GM18507 (cell line): ENCODE measurements at regions not wholly inside any gene's neighbourhood (a gene's known extent, or its start where the extent isn't known, plus 50 kb on each side); places are given as distances from the start of the nearest gene placed in this dataset.
"Not testable (repeated sequence)": the region's sequence is repeated elsewhere in the genome, so short reads cannot be mapped to it uniquely, and the experiment has no call there.

Experiments used
- DNase-seq: peaks from one replicate; pipeline ENCODE4 v3.0.0; 2011; ENCODE audit warnings: low read depth; ENCODE audit not compliant: insufficient read length; ENCODE audit errors: extremely low spot score
- FAIRE-seq: peaks from 2 replicates; lab custom pipeline; 2011; peaks lifted over from hg19 to GRCh38; lab: Jason Lieb, UNC

DNA sequence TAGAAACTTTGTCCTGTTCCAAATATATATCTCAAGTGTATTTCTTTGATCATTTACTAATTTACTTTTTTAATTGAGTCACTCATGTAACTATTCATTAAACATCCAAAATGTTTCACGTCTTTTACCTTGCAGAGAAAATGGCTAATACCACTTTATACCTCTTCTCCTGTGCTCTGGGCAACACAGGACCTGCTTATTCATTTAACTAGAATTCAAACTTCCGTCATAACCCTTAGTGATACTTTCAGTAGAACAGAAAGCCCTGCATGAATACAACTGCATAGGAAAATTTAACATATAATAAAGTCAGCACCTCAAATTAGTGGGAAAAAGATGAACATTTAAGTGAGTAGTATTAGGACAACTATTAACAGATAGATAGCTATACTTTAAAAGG lies 205.2 kb downstream of the MREG start:
- FAIRE-seq (no peak), DNase-seq (no peak)

DNA sequence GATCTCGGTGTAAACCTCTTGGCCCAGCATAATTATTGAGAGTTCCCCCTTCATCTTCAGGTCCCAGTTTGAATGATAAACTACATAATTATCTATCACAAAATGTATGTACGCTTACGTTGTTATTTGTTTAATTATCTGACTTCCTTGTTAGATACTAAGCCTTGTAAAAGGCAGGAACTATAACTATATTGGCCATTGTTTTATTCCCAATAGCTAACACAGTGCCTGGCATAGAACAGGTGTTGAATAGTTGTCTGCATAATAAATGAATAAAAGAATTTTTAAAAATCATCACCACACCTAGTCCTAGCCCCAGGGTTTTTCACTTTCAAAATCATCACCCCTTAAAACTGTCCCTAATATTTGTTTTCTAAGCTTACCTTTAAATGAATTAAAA lies 207.9 kb downstream of the MREG start:
- FAIRE-seq = no peak
- DNase-seq = no peak

DNA sequence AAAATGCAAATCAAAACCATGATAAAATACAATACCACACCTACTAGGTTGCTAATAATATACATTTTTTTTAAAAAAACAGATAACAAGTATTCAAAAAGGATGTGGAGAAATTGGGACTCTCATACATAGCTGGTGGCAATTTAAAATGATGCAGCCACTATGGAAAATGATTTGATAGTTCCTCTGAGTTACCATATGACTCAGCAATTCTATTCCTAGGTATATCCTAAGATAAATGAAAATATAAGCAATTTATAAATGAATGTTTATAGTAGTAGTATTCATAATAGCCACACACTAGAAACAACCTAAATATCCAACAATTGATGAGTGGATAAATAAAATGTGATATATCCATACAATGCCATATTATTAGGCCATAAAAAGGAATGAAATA lies 210.2 kb downstream of the MREG start:
- FAIRE-seq (no peak), DNase-seq (no peak)

GRCh38 chr2:215799194-215799593 lies 214.2 kb downstream of the MREG start:
- DNase-seq (no peak), FAIRE-seq (no peak)

GRCh38 chr2:215797676-215798075 lies 215.7 kb downstream of the MREG start:
- FAIRE-seq (no peak), DNase-seq (no peak)

DNA sequence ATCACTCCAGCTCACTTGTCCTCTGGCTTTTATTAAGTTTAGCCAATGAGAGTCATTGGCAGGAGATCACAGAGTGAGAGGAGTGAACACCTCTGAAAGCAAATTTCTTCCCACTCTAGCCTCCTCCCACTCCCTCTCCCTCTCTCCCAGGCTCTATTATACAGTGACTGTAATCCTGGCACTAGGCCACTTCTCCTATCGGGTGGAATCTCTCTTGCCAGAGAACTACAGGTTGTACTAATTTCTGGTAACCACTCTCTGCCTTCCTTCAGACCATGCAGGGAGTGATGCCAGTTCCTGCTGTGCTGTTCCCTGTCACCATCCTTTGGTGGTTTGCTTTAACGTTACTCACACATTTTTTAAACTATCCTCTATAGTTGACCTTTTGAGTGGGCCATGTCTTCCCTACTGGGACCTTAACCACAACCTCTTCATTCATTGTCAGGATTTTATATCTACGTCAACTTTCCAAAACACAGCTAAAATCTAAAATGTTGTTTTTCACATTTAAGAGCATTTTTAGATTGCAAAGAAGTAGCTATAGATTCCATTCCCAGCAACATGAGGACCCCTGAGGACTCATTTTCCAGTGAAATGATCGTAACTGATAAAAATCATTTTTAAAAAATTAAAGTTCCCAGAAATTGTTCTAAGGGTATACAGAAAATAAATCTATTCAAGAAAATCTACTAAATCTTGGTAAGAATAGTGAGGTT lies 217.1 kb downstream of the MREG start:
- DNase-seq (no peak), FAIRE-seq (no peak)

DNA sequence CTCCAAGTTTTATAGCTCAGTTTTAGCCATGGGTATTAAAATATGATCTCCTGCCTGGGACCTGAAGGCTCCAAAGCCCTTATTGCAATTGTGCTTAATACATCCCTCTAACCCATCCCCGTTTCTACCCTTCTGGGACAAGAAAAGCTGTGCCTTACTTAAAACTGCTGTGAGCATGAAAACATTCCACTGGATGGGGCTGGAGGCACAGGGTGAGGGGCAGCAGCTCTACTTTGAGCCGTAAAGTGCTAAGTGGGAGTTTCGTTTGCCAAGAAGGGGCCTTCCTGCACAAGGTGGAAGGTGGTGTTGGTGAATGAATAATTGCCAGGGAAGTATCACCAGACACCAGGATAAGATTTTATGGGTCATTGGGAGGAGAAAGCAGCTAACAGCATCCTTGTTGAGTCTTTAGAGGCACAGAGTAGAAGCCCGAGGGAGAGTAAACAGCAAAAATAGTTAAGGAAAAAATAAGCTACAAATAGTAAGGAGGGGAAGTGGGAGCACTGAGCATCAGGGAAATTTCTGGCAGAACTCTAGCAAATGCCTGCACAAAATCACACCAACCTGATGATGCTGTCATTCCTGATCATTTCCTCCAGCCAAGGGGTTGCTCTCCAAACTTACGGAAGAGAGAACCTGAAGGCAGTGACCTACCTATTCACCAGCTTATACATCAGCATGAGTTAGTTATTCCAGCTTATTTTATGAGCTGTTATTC lies 218.4 kb downstream of the MREG start:
- no peak for DNase-seq
- FAIRE-seq = no peak

- no peak for FAIRE-seq
- DNase-seq = no peak
Measured at GRCh38 chr2:215793747-215794595, 219.4 kb downstream of the MREG start.

GRCh38 chr2:215791481-215791937 lies 221.8 kb downstream of the MREG start:
- FAIRE-seq = no peak
- no peak for DNase-seq

DNA sequence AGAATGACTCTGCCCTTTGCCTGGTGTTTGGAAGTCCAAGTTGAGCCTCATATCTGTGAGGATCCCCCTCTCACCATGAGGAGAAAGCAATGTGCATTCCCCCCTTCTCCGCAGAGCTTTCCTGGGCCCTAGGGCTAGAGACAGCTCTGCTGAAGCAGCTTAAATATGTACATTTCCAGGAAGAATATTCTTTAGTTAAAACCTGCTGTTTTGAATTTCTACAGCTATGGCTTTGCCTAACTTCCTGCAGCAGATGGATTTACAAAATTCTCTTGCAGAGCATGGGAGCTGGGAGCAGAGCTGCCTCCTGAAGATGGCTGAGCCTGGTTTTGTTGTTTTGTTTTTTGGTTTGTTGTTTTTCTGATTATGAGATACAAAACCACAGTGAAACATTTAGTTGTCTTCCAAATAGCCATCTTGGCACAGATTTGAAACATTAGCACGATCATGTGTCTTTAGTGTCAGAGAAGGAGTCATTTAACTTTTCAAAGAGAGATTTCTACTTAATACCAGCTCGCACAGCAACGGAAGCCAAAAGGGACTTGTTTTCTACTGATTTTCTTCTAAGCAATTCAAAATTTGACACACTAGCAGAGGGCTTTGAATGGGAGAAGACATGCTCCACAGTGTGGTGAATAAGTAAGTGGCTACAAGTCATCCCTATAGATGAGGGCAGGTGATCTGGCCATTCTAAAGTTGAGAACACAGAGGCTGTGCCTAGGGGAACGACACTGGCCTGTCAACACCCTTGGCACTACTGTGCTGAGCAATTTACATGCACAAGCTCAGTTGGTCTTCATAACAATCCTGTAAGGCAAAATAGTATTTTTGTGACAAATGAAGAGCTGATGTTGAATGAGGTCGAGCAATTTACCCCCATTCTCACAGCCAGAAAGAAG lies 222.6 kb downstream of the MREG start:
- DNase-seq = no peak
- FAIRE-seq = no peak

DNA sequence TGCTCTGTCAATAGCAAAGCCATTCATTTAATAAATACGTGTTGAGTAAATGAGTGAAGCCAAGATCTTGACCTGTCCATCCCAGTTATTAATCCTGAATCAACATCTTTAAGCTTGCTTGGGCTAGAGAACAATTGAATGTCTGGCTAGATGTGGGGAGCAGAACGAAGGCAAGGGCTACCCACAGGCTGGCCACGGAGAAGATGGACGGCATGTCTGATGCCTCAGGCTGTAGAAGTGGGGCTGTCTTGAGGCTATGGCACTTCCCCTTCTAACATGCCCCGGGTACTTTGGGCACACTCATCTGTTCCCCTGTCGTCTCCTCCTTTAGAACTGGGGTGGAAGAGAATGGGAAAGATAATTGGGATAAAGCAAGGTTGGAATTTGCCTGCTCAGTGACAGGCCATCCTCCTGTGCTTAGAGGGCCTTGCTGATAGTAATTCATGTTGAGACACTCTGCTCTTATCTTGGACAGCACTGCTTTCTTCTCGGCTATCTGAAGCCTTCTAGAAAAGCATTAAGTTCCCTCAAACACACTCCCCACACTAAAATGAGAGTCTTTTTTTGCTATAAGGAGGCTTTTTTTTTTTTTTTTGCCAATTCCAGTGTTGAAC lies 225.7 kb downstream of the MREG start:
- DNase-seq = no peak
- FAIRE-seq = no peak

- no peak for DNase-seq
- no peak for FAIRE-seq
Measured at GRCh38 chr2:215787025-215787424, 226.3 kb downstream of the MREG start.

DNA sequence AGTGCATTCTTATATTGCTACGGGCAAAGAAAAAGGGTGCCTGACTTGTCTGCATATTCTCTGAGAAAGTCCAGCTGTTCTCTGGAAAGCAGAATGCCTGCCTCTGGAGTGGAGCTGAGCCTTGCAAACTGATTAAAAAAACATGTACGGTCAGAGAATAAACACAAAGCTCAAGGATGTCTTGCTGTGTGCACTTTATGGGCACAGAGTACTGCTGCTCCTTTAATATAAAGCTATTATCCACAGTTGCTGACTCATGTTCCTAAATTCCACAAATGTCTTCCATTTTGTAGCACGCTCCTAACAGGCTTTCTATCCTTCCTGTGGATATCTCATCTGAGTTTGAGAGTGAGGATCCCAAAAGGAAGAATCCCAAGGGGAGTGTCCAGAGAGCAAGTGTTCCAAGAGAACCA lies 229.0 kb downstream of the MREG start:
- FAIRE-seq = no peak
- no peak for DNase-seq

DNA sequence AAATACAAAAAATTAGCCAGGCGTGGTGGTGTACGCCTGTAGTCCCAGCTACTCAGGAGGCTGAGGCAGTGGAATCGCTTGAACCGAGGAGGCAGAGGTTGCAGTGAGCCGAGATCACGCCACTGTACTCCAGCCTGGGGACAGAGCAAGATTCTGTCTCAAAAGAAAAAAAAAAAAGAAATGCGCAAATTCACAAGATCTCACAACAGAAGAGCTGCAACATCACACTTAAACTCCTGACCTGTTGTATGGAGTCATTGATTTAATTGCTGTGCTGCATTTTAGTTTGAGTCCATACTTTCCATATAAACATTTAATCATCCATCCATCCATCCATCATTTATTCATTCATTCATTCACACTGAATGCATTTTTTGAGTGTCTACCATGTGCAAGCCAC lies 229.7 kb downstream of the MREG start:
- FAIRE-seq, DNase-seq: not testable (repeated sequence)

- no peak for FAIRE-seq
- DNase-seq = no peak
Measured at GRCh38 chr2:215782965-215783364, 230.4 kb downstream of the MREG start.

GRCh38 chr2:215782295-215782694 lies 231.1 kb downstream of the MREG start:
- DNase-seq (no peak), FAIRE-seq (no peak)

GRCh38 chr2:215780907-215781685 lies 232.3 kb downstream of the MREG start:
- FAIRE-seq = no peak

GRCh38 chr2:215780313-215780712 lies 233.0 kb downstream of the MREG start:
- no peak for FAIRE-seq

More at GRCh38 chr2:215780907-215781685, 232.3 kb downstream of the MREG start:
- no peak for DNase-seq

More at GRCh38 chr2:215780313-215780712, 233.0 kb downstream of the MREG start:
- DNase-seq = no peak
